Gastroesophageal sphincter (tissue), 3 donors: ENCODE measurements at regions not wholly inside any gene's neighbourhood (a gene's known extent, or its start where the extent isn't known, plus 50 kb on each side); places are given as distances from the start of the nearest gene placed in this dataset.

Experiments
- POLR2A ChIP-seq, 2 donors: fragments of 450-650 bp; IDR thresholded peaks; one replicate each; pipeline ENCODE4 v1.6.1; 2017; ENCODE audit warnings: antibody characterized with exemption in 2 of 2, mild to moderate bottlenecking in 2 of 2, moderate library complexity in 1 of 2
- POLR2AphosphoS5 ChIP-seq: sonication (generic); formaldehyde crosslinking; IDR thresholded peaks from one replicate; pipeline ENCODE4 v1.6.1; 2017; ENCODE audit warnings: antibody characterized with exemption
- TF ChIP-seq, protein P1 (sequence below), 4 experiments: fragments of 200-600 bp in 2 of 4; fragments of 450-650 bp in 2 of 4; sonication (generic) in 1 of 4; IDR thresholded peaks; one replicate each; pipeline ENCODE4 v1.5.1; 2017 to 2019; ENCODE audit warnings: antibody characterized with exemption in 4 of 4, mild to moderate bottlenecking in 2 of 4, moderate library complexity in 2 of 4

DNA sequence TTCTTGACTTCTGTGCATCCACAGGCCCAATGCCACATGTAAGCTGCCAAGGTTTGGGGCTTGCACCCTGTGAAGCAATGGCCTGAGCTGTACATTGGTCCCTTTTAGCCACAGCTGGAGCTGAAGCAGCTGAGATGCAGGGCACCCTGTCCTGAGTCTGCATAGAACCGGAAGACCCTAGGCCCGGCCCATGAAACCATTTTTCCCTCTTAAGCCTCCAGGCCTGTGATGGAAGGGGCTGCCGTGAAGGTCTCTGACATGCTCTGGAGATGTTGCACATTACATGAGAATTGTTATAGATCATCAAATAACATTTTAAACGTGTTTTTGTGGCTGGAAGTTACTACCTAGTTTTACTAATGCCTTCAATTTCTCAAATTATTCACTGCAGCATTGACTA, 188.7 kb downstream of the RPAP3 start:
- TF ChIP-seq POLR2AphosphoS5: no peak
- TF ChIP-seq, protein P1, sequence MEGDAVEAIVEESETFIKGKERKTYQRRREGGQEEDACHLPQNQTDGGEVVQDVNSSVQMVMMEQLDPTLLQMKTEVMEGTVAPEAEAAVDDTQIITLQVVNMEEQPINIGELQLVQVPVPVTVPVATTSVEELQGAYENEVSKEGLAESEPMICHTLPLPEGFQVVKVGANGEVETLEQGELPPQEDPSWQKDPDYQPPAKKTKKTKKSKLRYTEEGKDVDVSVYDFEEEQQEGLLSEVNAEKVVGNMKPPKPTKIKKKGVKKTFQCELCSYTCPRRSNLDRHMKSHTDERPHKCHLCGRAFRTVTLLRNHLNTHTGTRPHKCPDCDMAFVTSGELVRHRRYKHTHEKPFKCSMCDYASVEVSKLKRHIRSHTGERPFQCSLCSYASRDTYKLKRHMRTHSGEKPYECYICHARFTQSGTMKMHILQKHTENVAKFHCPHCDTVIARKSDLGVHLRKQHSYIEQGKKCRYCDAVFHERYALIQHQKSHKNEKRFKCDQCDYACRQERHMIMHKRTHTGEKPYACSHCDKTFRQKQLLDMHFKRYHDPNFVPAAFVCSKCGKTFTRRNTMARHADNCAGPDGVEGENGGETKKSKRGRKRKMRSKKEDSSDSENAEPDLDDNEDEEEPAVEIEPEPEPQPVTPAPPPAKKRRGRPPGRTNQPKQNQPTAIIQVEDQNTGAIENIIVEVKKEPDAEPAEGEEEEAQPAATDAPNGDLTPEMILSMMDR (IDR thresholded peaks at IDR 0.05): no peak
- no peak for TF ChIP-seq POLR2A (IDR thresholded peaks at IDR 0.05)
